ENCODE measurements at regions not wholly inside any gene's neighbourhood (a gene's known extent, or its start where the extent isn't known, plus 50 kb on each side); places are given as distances from the start of the nearest gene placed in this dataset.

DNA sequence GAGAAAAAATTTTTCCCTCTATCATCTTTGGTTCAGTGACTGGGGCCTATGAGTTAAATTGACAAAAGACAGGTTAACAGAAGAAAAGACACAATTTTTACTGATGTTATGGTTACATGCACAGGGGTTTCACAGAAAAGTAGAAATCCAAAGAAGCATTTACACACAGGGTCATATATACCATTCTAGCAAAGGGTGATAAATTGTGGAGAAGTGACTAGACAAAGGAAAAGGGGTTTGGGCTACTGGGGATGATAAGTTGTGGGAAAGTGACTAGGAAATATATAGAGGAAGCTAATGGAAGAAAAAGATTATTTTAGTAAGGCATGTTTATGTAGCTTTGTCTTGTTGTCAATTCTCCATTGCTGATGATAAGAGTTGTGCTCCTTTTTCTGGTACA lies 276.7 kb upstream of the JARID2 start:
- DNase-seq, result no peak

DNA sequence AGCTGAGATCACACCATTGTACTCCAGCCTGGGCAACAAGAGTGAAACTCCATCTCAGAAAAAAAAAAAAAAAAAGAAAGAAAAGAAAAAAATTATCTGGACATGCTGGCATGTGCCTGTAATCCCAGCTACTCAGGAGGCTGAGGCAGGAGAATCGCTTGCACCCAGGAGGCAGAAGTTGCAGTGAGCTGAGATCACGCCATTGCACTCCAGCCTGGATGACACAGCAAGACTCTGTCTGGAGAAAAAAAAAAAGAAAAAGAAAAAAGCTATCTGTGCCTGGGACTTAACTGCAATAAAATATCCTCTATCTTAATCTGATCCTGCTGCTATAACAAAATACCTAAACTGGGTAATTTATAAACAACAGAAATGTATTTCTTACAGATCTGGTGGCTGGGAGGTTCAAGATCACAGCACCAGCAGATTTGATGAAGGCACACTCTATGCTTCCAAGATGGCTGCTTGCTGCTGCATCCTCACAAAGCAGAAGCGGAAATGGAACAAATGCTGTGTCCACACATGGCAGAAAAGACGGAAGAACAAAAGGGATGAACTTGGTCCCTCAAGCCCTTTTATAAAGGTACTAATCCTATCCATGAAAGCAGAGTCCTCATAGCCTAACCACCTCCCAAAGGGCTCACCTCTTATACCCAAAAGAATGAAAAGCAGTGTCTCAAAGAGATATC lies 273.3 kb upstream of the JARID2 start:
- no peak for DNase-seq

DNA sequence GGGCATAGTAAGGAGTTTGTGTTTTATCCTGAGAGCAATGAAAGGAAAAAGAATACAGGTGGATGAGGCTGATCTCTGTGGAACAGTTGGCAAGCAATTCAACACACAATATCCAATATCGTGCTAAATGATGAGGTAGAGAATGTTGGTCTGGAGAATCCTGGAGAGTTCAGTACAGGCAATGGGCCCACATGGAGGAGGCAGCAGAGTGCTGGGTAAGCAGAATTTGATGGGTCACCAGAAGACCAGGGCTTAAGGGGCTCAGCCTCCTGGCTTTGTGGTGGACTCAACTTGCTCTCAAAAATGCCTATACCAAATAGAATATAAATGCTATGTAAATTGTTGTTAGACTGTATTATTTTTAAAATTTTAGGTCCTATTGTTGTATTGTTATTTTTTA lies 271.5 kb upstream of the JARID2 start:
- DNase-seq, result no peak

DNA sequence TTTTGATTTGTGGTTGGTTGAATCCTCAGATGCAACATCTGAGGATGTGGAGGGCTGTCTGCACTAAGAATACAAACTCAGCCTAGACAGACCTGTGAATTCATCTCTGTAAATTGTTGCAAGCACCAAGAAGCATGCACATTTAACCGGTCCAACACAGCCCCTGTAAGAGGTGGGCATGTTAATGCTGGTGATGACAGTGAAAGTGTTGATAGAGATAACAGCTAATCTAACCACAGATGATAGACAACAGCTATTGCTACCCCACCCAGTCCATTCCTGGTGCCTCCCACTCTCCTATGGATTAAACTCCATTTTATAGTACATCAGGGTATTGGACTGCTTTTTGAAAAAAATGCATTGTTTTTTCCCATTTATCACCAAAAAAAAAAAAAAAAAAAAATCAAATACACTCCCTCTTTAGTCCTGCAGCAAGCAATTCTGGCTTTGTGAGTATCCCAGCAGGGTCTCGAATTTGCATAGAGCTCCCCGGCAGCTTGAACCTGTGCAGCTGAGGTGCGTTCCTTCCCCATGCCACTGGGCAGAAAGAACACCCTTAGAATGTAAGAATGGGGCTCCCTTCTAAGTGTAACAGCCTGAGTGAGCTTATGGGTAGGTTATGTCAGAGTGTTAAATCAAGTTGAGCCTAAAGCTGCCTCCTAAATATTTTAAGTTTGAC lies 270.9 kb upstream of the JARID2 start:
- DNase-seq, result no peak

DNA sequence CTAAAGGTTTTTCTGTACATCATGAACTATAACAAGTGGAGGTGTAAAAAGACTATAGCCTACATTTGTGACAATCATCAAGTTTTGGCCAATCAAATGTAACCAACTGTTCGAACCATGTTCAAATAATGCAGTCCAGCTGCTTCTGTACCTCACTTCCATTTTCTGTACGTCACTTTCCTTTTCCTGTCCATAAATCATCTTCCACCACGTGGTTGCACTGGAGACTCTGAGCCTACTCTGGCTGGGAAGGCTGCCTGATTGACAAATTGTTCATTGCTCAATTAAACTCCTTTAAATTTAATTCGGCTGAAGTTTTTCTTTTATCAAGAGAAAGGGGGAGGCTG lies 270.4 kb upstream of the JARID2 start:
- no peak for DNase-seq

DNA sequence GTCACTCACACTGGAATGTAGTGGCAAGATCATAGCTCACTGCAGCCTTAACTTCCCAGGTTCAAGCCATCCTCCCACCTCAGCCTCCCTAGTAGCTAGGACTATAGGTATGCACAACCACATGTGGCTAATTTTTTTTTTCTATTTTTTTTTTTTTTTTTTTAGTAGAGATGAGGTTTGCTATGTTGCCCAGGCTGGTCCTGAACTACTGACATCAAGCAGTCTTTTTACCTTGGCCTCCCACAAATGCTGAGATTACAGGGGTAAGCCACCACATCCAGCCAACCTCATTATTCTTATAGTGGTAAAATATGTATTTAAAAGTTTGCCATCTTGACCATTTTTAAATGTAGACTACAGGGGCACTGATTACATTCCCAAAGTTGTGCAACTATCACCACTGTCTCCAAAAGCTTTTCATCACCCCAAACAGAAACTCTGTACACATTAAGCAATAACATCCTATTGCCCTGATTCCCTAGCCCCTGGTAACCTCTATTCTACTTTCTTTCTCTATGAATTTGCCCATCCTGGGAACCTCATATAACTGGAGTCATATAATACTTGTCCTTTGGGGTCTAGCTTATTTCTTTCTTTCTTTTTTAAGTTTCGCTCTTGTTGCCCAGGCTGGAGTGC lies 268.0 kb upstream of the JARID2 start:
- no peak for DNase-seq

DNA sequence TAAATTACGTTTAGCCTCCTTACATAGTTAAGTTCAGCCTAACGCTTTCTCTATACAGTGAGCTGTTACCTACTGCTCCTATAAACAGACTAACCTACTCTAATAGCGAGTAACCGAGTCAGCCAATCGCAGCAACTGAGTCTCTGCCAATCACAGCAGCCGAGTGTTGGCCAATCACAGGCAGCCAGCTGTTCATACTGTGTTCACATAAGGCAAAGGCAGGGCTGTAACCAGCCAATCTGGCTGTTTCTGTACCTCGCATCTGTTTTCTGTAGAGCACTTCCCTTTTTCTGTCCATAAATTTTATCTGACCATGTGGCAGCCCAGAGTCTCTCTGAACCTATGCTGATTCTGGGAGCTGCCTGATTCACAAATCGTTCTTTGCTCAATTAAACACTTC lies 263.9 kb upstream of the JARID2 start:
- DNase-seq, result no peak

DNA sequence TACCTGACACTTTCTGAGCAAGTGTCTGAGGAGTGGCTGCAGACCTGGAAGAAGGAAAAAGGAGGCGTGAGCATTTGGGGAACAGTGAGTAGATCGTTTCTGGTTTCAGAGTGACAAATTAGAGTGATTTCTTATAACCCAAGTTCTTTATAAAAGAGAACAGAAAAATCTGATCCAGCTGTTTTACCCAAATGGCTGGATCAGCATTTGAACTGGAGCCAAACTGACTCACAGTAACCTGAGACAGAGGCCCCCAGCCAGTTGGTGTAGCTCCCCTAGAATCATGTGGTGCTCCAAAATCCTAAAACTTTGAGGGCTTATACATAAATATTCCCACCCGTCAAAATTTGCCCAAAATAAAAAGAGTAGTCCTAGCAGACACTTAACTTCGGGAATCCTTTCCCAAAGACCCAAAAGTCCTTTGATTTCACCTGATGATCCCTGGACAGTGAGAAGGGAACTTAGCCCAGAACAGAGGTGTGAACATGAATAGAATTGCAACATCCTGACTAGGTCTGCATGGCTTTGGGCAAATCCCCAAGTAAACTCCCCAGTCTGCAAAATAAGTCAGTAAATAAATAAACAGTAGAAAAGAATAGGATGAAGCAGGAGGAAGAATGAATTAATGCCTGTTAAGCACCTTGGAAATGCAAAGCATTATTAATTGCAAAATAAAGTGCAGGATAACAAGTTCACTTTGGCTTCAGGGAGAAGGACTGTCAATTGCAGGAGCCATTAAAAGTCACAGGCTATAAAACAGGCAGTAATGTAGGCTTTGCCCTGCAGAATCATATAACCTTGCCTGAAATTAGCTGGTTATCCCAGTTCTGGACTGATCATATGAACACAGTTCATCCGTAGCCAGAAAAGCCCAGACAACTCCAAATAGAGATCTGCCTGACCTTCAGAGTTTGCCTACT lies 262.0 kb upstream of the JARID2 start:
- DNase-seq, result no peak

DNA sequence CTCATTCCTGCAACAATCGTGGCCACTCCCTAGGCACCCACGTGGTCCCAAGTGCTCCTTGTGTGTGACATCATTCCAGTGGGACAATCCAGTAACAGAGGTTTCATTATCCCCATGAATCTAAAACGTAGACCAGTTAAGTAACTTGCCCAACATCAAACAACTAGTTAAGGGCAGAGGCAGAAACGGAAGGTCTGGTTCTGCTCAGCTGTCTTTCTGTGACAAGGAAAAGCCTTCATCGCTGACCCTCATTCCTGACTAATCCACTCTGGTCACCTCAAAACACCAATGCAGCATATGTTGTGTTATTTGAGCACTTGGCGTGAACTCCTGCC lies 261.4 kb upstream of the JARID2 start:
- DNase-seq, result peak in 6 of 58 donors; percentile 0 to 39 (median 9)

DNA sequence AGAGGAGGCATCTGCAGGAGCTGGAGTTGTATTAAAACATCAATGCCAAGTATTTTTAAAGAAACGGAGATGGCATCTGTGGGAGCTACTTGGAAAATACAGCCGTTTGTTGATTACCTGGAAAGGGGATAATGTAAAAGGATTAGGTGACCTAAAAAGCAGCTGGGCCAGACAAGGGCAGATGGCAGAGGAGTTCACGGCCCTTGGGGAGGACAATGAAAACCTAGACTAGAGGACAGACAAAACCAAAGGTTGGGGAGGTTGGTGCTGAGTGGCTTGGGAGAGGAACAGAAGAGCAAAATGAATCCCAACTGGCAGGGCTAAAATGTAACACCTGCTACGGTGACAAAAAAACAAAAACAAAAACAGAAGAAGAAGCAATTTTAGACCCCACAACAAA lies 260.5 kb upstream of the JARID2 start:
- DNase-seq, result no peak

DNA sequence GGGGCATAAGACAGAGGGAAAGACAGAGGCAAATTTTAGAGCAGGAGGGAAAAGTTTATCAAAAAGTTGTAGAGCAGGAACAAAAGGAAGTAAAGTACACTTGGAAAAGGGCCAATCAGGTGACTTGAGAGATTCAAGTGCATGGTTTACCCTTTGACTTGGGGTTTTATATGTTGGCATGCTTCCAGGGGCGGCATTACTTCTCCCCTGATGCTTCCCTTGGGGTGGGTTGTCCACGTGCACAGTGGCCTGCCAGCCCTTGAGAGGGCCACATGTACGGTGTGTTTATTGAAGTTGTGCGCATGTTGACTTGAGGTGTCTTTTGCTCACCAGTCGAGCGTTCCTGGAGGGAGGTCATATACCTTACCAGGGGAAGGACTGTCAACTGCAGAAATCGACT lies 259.5 kb upstream of the JARID2 start:
- DNase-seq, result no peak

DNA sequence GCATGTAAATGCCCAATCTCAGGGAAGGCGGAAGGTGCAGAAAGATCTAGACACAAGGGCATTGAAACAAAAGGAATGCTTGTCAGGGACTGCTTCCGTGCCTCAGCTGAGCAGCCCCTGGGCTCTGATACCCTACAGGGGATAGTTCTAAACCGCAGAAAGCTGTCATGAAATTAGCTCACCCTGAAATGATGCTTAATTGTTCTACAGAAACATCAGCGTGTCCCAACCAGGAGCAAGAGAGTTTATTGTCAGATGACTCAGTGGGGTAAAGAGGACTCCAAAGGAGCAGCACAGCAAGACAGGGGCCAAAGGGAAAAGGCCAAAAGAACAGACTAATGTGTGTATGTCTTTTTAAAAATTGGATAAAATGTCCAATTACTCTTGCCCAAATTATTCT lies 258.4 kb upstream of the JARID2 start:
- no peak for DNase-seq

DNA sequence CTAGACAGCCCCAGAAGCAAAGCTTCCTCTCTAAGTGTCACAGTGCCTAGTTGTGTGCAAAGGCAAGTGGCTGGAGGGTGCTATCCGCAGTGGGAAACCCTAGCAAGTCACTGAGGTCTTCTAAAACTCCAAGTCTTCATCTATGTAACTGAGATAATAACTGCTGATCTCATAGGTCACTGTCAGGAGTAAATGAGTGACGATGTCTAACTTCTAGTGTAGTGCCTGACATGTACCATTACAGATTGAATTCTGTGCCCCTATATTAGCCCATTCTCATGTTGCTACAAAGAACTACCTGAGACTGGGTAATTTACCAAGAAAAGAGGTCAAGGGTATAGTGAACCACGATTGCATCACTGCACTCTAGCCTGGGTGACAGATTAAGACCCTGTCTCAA lies 253.5 kb upstream of the JARID2 start:
- no peak for DNase-seq

DNA sequence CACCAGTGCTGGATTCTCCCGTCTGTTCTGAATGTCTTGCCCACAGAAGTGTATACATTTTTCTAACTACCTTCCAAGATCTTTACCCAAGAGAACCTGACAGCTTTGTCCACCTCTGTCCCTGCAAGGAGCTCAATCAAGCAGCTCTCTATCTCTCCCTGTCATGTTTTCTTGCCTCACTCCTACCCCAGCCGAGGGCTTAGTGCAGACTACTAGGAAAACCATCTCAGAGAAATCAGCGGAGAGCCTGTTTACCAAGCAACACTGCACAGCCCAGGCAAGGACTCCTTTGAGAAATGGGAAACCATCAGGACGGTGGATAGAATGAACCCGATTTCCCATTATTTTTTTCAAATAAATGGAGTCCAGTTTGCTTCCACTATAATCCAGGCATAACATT lies 250.7 kb upstream of the JARID2 start:
- DNase-seq, result no peak

DNA sequence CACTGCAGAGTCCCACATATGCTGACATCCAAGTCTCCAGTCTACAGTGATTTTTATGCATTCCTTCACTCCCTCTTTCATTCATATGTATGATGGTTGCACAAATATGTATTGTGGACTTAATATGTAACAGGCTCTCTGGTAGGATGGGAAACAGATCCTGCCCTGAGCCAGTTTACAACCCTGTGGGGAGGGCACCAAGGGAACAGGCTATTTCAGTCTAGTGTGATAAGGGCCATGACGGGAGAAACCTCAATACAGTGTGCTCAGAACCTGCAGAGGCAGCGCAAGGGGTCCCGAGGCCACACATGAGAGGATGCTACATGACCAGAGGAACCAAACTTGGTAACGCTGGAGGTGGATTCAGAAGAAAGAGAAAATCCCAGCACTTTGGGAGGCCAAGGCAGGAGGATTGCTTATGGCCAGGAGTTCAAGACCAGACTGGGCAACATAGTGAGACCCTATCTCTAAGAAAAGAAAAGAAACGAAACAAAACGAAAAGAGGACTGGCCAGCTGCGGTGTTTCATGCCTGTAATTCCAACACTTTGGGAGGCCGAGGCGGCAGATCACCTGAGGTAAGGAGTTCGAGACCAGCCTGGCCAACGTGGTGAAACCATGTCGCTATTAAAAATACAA lies 249.8 kb upstream of the JARID2 start:
- no peak for DNase-seq

DNA sequence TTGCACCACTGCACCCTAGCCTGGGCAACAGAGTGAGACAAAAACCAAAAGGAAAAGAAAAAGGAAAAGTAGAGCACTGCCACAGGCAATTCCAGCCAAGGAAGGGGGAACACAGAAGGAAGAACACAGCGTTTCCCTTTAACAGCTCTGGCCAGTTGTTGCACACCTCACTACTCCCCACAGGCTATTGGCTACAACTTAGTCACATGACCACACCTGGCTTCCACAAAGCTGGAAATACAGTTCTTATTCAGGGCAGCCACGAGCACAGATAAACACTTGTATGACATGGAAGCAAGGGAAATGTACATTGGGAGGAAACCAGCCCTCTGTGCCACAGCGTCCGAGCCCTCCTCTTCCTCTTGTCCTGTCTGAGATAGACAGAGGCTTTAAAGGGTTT lies 249.0 kb upstream of the JARID2 start:
- no peak for DNase-seq

DNA sequence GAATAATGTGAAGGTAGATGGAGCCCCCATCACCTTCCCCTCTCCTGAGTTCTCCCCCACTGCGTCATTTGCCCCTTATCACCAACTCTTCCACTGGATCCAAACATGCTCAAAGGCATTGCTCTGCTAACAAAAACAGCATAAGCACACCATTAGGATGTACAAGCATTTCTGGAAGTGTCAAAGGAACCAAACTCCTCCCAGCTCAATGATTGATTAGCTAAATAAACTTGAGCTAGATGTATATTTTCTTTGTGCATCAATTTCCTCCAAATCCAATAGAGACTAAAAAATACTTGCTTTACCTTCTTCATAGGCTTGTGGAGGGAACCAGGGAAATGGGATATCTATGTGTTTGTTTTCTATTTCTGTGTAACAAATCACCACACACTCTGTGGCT lies 248.4 kb upstream of the JARID2 start:
- no peak for DNase-seq

DNA sequence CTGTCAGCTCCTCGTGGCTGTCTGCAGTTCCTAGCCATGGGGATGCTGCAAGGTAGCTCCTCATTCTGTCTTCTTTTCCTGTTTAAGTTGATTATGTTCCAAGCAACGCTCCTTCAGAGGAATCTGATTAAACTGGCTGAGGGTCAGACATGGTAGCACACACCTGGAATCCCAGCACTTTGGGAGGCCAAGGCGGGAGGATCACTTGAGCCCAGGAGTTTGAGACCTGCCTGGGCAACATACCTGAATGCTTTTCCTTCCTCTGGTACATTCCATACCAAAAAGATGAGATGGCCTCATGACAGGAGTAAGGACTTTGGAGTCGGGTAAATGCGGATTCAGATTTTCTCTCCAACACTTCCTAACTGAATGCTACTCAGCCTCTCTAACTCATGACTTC lies 246.8 kb upstream of the JARID2 start:
- no peak for DNase-seq

DNA sequence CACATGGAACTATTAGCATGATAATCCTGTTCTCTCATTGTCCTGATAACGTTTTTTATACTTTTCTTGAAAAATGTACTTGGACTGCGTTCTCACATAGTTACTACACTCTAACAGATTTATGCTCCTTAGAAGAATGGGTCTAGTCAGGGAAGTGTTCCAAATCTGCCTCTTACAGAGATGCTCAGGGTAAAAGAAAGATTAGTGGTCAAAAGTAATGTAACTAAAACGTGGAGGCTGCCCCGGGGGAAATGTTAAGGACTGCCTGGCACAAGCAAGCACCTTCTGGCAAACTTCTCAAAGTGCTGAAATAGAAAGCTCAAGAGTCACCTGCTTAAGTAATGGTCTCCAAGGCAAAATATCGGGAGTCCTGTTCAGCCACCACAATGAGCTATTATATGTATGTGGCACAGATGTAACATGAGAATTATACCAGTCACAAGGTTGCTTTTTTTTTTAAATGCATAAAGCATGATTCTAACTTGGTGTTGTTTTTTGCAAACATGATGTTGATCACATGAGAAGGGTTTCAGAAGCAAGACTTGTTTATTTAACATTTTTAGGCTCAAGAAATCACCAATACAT lies 244.5 kb upstream of the JARID2 start:
- DNase-seq, result no peak

DNA sequence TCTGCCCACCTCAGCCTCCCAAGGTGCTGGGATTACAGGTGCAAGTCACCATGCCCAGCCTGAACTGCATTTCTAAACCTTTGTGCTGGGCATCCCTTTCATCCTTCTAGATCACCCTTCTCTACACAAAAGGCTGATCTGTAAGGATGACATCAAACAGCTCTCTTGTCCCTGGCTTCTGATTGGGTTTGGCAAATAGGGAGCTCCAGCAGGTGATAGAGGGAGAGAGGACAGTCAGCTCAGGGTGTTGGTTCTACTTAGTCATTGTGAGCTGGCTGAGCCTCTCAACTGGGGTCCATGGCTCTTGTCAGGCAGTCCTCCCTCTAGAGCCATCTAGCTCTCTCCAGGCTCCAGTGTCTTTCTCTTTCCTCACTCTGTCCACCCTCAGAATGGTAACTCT lies 237.6 kb upstream of the JARID2 start:
- no peak for DNase-seq

DNA sequence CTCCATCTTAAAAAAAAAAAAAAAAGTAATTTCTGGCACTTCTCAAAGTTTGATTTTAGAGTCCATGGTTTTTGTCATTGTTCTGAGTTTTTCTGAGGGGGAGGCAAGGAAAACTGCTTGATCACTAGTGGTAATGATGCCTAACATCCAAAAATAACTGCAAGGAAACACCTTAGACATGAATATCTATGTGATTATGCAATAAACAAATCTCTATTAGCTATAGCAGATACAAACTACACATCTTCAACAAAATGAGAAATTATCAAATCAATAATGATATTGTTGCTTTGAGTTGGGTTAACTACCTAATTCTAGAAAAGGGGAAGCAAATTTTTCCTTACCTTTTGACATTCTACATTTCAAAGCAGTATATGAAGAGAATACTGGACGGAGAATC lies 230.9 kb upstream of the JARID2 start:
- no peak for DNase-seq
